ENCODE measurements at regions not wholly inside any gene's neighbourhood (a gene's known extent, or its start where the extent isn't known, plus 50 kb on each side); places are given as distances from the start of the nearest gene placed in this dataset.

GRCh38 chr2:71927757-71928715, 219.6 kb downstream of the CYP26B1 start:
- no peaks in the 10 kb centered on the region for H3K9me3 ChIP-seq (ENCODE audit: low read depth)
- H3K4me3 ChIP-seq: no peak overlapping the region
- no peaks in the 10 kb centered on the region for H3K27me3 ChIP-seq
- no peak overlapping the region for H2AFZ ChIP-seq
- H3K27ac ChIP-seq: no peak overlapping the region
- DNase-seq (ENCODE audit: low spot score): no peak
- H3K36me3 ChIP-seq (replicated peaks; ENCODE audit: insufficient read depth, low read depth): no peaks in the 10 kb centered on the region
- TF ChIP-seq, protein P1, sequence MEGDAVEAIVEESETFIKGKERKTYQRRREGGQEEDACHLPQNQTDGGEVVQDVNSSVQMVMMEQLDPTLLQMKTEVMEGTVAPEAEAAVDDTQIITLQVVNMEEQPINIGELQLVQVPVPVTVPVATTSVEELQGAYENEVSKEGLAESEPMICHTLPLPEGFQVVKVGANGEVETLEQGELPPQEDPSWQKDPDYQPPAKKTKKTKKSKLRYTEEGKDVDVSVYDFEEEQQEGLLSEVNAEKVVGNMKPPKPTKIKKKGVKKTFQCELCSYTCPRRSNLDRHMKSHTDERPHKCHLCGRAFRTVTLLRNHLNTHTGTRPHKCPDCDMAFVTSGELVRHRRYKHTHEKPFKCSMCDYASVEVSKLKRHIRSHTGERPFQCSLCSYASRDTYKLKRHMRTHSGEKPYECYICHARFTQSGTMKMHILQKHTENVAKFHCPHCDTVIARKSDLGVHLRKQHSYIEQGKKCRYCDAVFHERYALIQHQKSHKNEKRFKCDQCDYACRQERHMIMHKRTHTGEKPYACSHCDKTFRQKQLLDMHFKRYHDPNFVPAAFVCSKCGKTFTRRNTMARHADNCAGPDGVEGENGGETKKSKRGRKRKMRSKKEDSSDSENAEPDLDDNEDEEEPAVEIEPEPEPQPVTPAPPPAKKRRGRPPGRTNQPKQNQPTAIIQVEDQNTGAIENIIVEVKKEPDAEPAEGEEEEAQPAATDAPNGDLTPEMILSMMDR (IDR thresholded peaks at IDR 0.05; ENCODE audit: poor library complexity): no peak
- TF ChIP-seq EZH2phosphoT487 (IDR thresholded peaks at IDR 0.05; ENCODE audit: low read depth, severe bottlenecking, unreplicated experiment) (no peak), EZH2 (IDR thresholded peaks at IDR 0.05; ENCODE audit: borderline replicate concordance) (no peak)
- WGBS (ENCODE audit: low lambda C conversion rate, missing lambda C conversion rate): 98% methylated on average over 10 of the region's 10 CpGs
- no peaks in the 10 kb centered on the region for H3K79me2 ChIP-seq
- no peaks in the 10 kb centered on the region for H3K9me2 ChIP-seq (replicated peaks; ENCODE audit: insufficient read depth)
- peaks cover 14% of the 10 kb centered on the region for H3K4me1 ChIP-seq (ENCODE audit: insufficient read depth)
- no peaks in the 10 kb centered on the region for H4K20me1 ChIP-seq (ENCODE audit: insufficient read depth, poor library complexity, severe bottlenecking)
- no peak overlapping the region for H3K4me2 ChIP-seq

DNA sequence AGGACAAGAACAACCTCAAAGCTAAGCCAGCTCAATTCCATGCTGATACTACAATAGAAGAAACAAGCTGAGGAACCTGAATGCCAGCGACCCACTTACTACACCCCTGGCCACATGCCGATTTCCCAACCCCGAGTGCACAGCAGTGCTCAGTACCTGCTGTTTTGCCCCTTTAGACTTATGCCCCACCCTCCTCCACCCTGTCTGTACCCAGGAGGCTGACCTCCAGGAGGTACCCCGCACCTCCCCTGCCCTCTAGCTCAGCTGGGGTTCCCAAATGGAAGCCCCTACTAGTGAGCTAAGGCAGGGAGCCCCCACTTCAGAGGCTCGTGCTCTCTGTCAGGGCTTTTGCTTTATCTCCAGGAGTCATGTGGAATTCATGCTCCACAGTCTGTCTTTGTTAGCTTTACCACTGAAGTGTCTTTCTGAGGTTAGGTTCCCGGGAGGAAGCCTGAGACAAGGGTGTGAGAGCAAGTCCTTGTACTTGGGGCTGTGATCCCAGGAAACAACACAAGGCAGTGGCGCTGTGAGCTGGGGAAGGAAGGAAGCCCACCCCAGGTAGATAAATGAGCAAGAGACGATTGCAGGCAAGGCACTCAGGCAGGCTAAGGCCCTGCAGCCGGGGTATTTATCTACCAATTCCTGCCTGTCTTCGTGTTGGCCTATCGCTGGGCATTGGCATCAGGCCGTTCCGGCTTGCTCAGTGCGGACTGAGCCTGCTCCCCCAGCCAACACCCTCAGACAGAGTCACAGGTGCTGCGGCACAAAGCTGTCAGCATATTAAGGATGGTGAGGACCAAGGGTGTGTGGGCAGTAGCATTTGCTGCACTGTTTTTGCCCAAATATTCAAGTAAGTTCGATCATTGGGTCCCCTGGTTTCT, 220.5 kb downstream of the CYP26B1 start:
- Histone ChIP-seq H3K9me2 (replicated peaks; ENCODE audit: insufficient read depth) (no peaks in the 10 kb centered on the region), H4K20me1 (ENCODE audit: insufficient read depth, poor library complexity, severe bottlenecking) (no peaks in the 10 kb centered on the region), H3K9me3 (ENCODE audit: low read depth) (no peaks in the 10 kb centered on the region), H3K27ac (no peak overlapping the region), H3K4me1 (ENCODE audit: insufficient read depth) (peaks cover 14% of the 10 kb centered on the region), H3K4me3 (no peak overlapping the region), H3K36me3 (replicated peaks; ENCODE audit: insufficient read depth, low read depth) (no peaks in the 10 kb centered on the region), H2AFZ (no peak overlapping the region), H3K4me2 (no peak overlapping the region), H3K79me2 (no peaks in the 10 kb centered on the region), H3K27me3 (no peaks in the 10 kb centered on the region)
- no peak for DNase-seq (ENCODE audit: low spot score)
- TF ChIP-seq EZH2phosphoT487 (IDR thresholded peaks at IDR 0.05; ENCODE audit: low read depth, severe bottlenecking, unreplicated experiment) (no peak), EZH2 (IDR thresholded peaks at IDR 0.05; ENCODE audit: borderline replicate concordance) (no peak)
- TF ChIP-seq, protein P1 (IDR thresholded peaks at IDR 0.05; ENCODE audit: poor library complexity): no peak
- WGBS (ENCODE audit: low lambda C conversion rate, missing lambda C conversion rate): 88% methylated on average over 16 of the region's 16 CpGs

DNA sequence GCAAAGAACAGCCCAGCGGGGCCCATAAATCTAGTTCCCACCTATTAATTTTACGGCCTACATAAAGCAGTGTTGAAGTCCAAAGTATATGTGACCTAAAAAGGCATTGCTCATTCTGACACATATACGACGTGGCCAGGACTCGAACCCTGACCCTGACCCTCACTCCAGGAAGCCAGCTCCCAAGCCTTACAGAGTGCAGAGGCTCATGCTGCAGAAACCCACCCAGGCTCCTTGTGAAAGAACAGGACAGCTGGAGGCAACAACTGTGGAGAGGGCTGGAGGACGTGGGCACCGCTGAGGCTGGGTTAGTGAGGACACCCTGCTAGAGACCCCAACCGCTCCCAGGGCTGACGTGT, 221.6 kb downstream of the CYP26B1 start:
- Histone ChIP-seq H3K27me3 (no peaks in the 10 kb centered on the region), H2AFZ (no peak overlapping the region), H3K4me3 (no peak overlapping the region), H3K4me2 (no peak overlapping the region), H4K20me1 (ENCODE audit: insufficient read depth, poor library complexity, severe bottlenecking) (no peaks in the 10 kb centered on the region), H3K9me3 (ENCODE audit: low read depth) (no peaks in the 10 kb centered on the region), H3K27ac (no peak overlapping the region), H3K36me3 (replicated peaks; ENCODE audit: insufficient read depth, low read depth) (no peaks in the 10 kb centered on the region), H3K79me2 (no peaks in the 10 kb centered on the region), H3K9me2 (replicated peaks; ENCODE audit: insufficient read depth) (no peaks in the 10 kb centered on the region), H3K4me1 (ENCODE audit: insufficient read depth) (peaks cover 14% of the 10 kb centered on the region)
- 74% methylated on average over 9 of the region's 9 CpGs for WGBS (ENCODE audit: low lambda C conversion rate, missing lambda C conversion rate)
- no peak for DNase-seq (ENCODE audit: low spot score)
- TF ChIP-seq EZH2phosphoT487 (IDR thresholded peaks at IDR 0.05; ENCODE audit: low read depth, severe bottlenecking, unreplicated experiment): no peak
- TF ChIP-seq EZH2 (IDR thresholded peaks at IDR 0.05; ENCODE audit: borderline replicate concordance): no peak

Data from hepatocyte (in vitro differentiated cells).